HG03097 (cell line): ENCODE measurements at regions not wholly inside any gene's neighbourhood (a gene's known extent, or its start where the extent isn't known, plus 50 kb on each side); places are given as distances from the start of the nearest gene placed in this dataset.
"Not testable (repeated sequence)": the region's sequence is repeated elsewhere in the genome, so short reads cannot be mapped to it uniquely, and the experiment has no call there.

Experiments
- ATAC-seq: cut with Tn5 transposase; IDR thresholded peaks from one replicate; pipeline ENCODE4 v1.9.1; 2021; ENCODE audit not compliant: unreplicated experiment, low FRiP score

- not testable (repeated sequence) for ATAC-seq
These were observed 109.6 kb upstream of the CLINT1 start for GRCh38 chr5:157968570-157968969.

- ATAC-seq = no peak
These were observed 107.0 kb upstream of the CLINT1 start for GRCh38 chr5:157965989-157966388.

GRCh38 chr5:157965040-157965678 lies 106.2 kb upstream of the CLINT1 start:
- no peak for ATAC-seq

- no peak for ATAC-seq
These were observed 104.8 kb upstream of the CLINT1 start for GRCh38 chr5:157963761-157964160.

- ATAC-seq = no peak
These were observed 104.3 kb upstream of the CLINT1 start for GRCh38 chr5:157963244-157963643.

GRCh38 chr5:157962686-157963085 lies 103.7 kb upstream of the CLINT1 start:
- not testable (repeated sequence) for ATAC-seq

GRCh38 chr5:157961896-157962590 lies 103.1 kb upstream of the CLINT1 start:
- ATAC-seq = no peak

GRCh38 chr5:157961176-157961575 lies 102.2 kb upstream of the CLINT1 start:
- no peak for ATAC-seq

GRCh38 chr5:157959370-157959769 lies 100.4 kb upstream of the CLINT1 start:
- ATAC-seq = no peak

- ATAC-seq = no peak
These were observed 97.4 kb upstream of the CLINT1 start for GRCh38 chr5:157956271-157956885.

GRCh38 chr5:157955541-157956172 lies 96.7 kb upstream of the CLINT1 start:
- no peak for ATAC-seq

GRCh38 chr5:157952374-157952685 lies 93.4 kb upstream of the CLINT1 start:
- ATAC-seq = no peak

- ATAC-seq = no peak
These were observed 92.9 kb upstream of the CLINT1 start for GRCh38 chr5:157951673-157952373.

GRCh38 chr5:157949520-157949919 lies 90.6 kb upstream of the CLINT1 start:
- ATAC-seq = no peak

GRCh38 chr5:157948738-157949410 lies 89.9 kb upstream of the CLINT1 start:
- ATAC-seq = peak; percentile 74

- ATAC-seq = no peak
These were observed 88.2 kb upstream of the CLINT1 start for GRCh38 chr5:157947156-157947555.

- ATAC-seq = not testable (repeated sequence)
These were observed 86.9 kb upstream of the CLINT1 start for GRCh38 chr5:157945822-157946221.

GRCh38 chr5:157944938-157945337 lies 86.0 kb upstream of the CLINT1 start:
- ATAC-seq = no peak

- no peak for ATAC-seq
These were observed 85.2 kb upstream of the CLINT1 start for GRCh38 chr5:157944077-157944633.

GRCh38 chr5:157942595-157942994 lies 83.7 kb upstream of the CLINT1 start:
- ATAC-seq = no peak
